ENCODE measurements at regions not wholly inside any gene's neighbourhood (a gene's known extent, or its start where the extent isn't known, plus 50 kb on each side); places are given as distances from the start of the nearest gene placed in this dataset.

- Histone ChIP-seq H3K4me3 (no peak overlapping the region), H3K27me3 (no peaks in the 10 kb centered on the region), H3K4me1 (no peaks in the 10 kb centered on the region), H3K36me3 (replicated peaks in 1 of 2; ENCODE audit: insufficient read depth in 1 of 2, low read depth in 2 of 2) (no peaks in the 10 kb centered on the region), H3K9me3 (peaks cover 0 to 6% (median 0%) of the 10 kb centered on the region in 3 donors), H3K27ac (no peak overlapping the region)
- intact Hi-C loops (cut with DNase I) = no loop called here
- ATAC-seq (no peak), DNase-seq (no peak)
- no peak for TF ChIP-seq CTCF (IDR thresholded peaks at IDR 0.05)
- no peak for TF ChIP-seq POLR2A (IDR thresholded peaks at IDR 0.05)
- WGBS, 2 donors = 82 to 85% methylated on average over 8 of the region's 8 CpGs
Observed at GRCh38 chr20:48176139-48176538, 390.9 kb upstream of the SULF2 start.

- Histone ChIP-seq H3K9me3 (peaks cover 0 to 6% (median 0%) of the 10 kb centered on the region in 3 donors), H3K27ac (no peak overlapping the region), H3K27me3 (no peaks in the 10 kb centered on the region), H3K4me1 (no peaks in the 10 kb centered on the region), H3K36me3 (replicated peaks in 1 of 2; ENCODE audit: insufficient read depth in 1 of 2, low read depth in 2 of 2) (no peaks in the 10 kb centered on the region), H3K4me3 (no peak overlapping the region)
- intact Hi-C loops (cut with DNase I) = no loop called here
- DNase-seq (no peak), ATAC-seq (no peak)
- WGBS, 2 donors = 64 to 68% methylated on average over 6 of the region's 6 CpGs
- TF ChIP-seq POLR2A (IDR thresholded peaks at IDR 0.05) = no peak
- TF ChIP-seq CTCF (IDR thresholded peaks at IDR 0.05) = no peak
Observed at GRCh38 chr20:48175261-48175660, 390.0 kb upstream of the SULF2 start.

GRCh38 chr20:48172357-48172702 lies 387.0 kb upstream of the SULF2 start:
- intact Hi-C loops (cut with DNase I) = no loop called here
- no peaks in the 10 kb centered on the region for H3K4me1 ChIP-seq
- WGBS, 2 donors = 29 to 44% methylated on average over 1 of the region's 1 CpG
- H3K36me3 ChIP-seq (replicated peaks in 1 of 2; ENCODE audit: insufficient read depth in 1 of 2, low read depth in 2 of 2) = no peaks in the 10 kb centered on the region
- H3K27me3 ChIP-seq = no peaks in the 10 kb centered on the region
- ATAC-seq (no peak), DNase-seq (no peak)
- no peak overlapping the region for H3K27ac ChIP-seq
- no peak for TF ChIP-seq POLR2A (IDR thresholded peaks at IDR 0.05)
- TF ChIP-seq CTCF (IDR thresholded peaks at IDR 0.05) = no peak
- no peak overlapping the region for H3K4me3 ChIP-seq
- H3K9me3 ChIP-seq = peaks cover 0 to 6% (median 0%) of the 10 kb centered on the region in 3 donors

GRCh38 chr20:48171626-48172356 lies 386.5 kb upstream of the SULF2 start:
- Histone ChIP-seq H3K9me3 (peaks cover 0 to 6% (median 0%) of the 10 kb centered on the region in 3 donors), H3K36me3 (replicated peaks in 1 of 2; ENCODE audit: insufficient read depth in 1 of 2, low read depth in 2 of 2) (no peaks in the 10 kb centered on the region), H3K27me3 (no peaks in the 10 kb centered on the region), H3K4me1 (no peaks in the 10 kb centered on the region), H3K4me3 (no peak overlapping the region), H3K27ac (no peak overlapping the region)
- ATAC-seq (no peak), DNase-seq (no peak)
- TF ChIP-seq POLR2A (IDR thresholded peaks at IDR 0.05) (no peak), CTCF (IDR thresholded peaks at IDR 0.05) (no peak)
- WGBS, 2 donors = 68 to 72% methylated on average over 10 of the region's 10 CpGs
- intact Hi-C loops (cut with DNase I) = no loop called here

- Histone ChIP-seq H3K4me1 (no peaks in the 10 kb centered on the region), H3K27ac (no peak overlapping the region), H3K4me3 (no peak overlapping the region), H3K27me3 (no peaks in the 10 kb centered on the region), H3K9me3 (peaks cover 0 to 6% (median 0%) of the 10 kb centered on the region in 3 donors), H3K36me3 (replicated peaks in 1 of 2; ENCODE audit: insufficient read depth in 1 of 2, low read depth in 2 of 2) (no peaks in the 10 kb centered on the region)
- intact Hi-C loops (cut with DNase I) = no loop called here
- no peak for TF ChIP-seq CTCF (IDR thresholded peaks at IDR 0.05)
- no peak for TF ChIP-seq POLR2A (IDR thresholded peaks at IDR 0.05)
- DNase-seq = no peak
- ATAC-seq = no peak
- 49 to 74% methylated on average over 6 of the region's 6 CpGs for WGBS, 2 donors
Observed at GRCh38 chr20:48171071-48171470, 385.8 kb upstream of the SULF2 start.

All from body of pancreas (tissue), 4 donors.